Neural crest cell (in vitro differentiated cells): ENCODE measurements at regions not wholly inside any gene's neighbourhood (a gene's known extent, or its start where the extent isn't known, plus 50 kb on each side); places are given as distances from the start of the nearest gene placed in this dataset.
A peak's percentile ranks its signal among the peaks of the same experiment; 100 is the strongest.

Experiments
- DNase-seq: peaks from one replicate; pipeline ENCODE4 v3.0.0; 2021; ENCODE audit warnings: low read depth, mixed read lengths, low spot score
- H3K27ac Mint-ChIP-seq: one replicate; pipeline ENCODE4 v1.8.0; 2021; ENCODE audit warnings: mild to moderate bottlenecking, mixed read lengths; ENCODE audit not compliant: unreplicated experiment
- H3K27me3 Mint-ChIP-seq: 2 replicates; pipeline ENCODE4 v1.8.0; 2021; ENCODE audit warnings: low read depth, mild to moderate bottlenecking, mixed read lengths
- H3K36me3 Mint-ChIP-seq: 2 replicates; pipeline ENCODE4 v1.8.0; 2021; ENCODE audit warnings: low read depth, mild to moderate bottlenecking, mixed read lengths
- H3K4me1 Mint-ChIP-seq: 2 replicates; pipeline ENCODE4 v1.8.0; 2021; ENCODE audit warnings: mixed read lengths
- H3K4me3 Mint-ChIP-seq: one replicate; pipeline ENCODE4 v1.8.0; 2021; ENCODE audit warnings: mild to moderate bottlenecking, mixed read lengths
- H3K9me3 Mint-ChIP-seq: 2 replicates; pipeline ENCODE4 v1.8.0; 2021; ENCODE audit warnings: mixed read lengths
- CTCF ChIP-seq: fragments of 200-600 bp; sonication (generic); conservative IDR thresholded peaks from 2 replicates; pipeline ENCODE4 v1.5.0; 2021; ENCODE audit warnings: antibody characterized with exemption, mild to moderate bottlenecking

GRCh38 chr5:172505845-172506244 lies 51.5 kb upstream of the SH3PXD2B start:
- Mint-ChIP-seq H3K36me3 (no peaks in the 10 kb centered on the region), H3K9me3 (no peaks in the 10 kb centered on the region), H3K27ac (no peak overlapping the region), H3K4me1 (peaks cover 42% of the 10 kb centered on the region), H3K4me3 (no peak overlapping the region), H3K27me3 (peaks cover 4% of the 10 kb centered on the region)
- no peak for TF ChIP-seq CTCF
- no peak for DNase-seq

DNA sequence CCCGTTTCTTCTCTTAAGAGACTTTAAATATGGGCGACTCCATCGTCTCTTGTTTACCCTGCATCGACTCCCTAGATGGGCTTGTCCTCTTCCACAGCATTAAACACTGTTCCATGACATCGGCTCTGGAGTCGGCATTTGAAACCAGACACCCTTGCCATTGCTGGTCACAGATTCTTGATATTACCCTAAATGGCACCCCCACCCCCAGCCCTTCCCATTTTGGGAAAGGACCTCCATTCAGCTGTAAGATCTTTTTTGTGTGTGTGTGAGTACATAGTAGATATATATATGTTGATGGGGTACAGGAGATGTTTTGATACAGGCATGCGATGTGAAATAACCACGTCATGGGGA lies 51.1 kb upstream of the SH3PXD2B start:
- Mint-ChIP-seq H3K27me3 (peaks cover 4% of the 10 kb centered on the region), H3K4me1 (peaks cover 42% of the 10 kb centered on the region), H3K9me3 (no peaks in the 10 kb centered on the region), H3K4me3 (no peak overlapping the region), H3K27ac (peak overlapping the region; percentile 40), H3K36me3 (no peaks in the 10 kb centered on the region)
- DNase-seq: no peak
- TF ChIP-seq CTCF: no peak

DNA sequence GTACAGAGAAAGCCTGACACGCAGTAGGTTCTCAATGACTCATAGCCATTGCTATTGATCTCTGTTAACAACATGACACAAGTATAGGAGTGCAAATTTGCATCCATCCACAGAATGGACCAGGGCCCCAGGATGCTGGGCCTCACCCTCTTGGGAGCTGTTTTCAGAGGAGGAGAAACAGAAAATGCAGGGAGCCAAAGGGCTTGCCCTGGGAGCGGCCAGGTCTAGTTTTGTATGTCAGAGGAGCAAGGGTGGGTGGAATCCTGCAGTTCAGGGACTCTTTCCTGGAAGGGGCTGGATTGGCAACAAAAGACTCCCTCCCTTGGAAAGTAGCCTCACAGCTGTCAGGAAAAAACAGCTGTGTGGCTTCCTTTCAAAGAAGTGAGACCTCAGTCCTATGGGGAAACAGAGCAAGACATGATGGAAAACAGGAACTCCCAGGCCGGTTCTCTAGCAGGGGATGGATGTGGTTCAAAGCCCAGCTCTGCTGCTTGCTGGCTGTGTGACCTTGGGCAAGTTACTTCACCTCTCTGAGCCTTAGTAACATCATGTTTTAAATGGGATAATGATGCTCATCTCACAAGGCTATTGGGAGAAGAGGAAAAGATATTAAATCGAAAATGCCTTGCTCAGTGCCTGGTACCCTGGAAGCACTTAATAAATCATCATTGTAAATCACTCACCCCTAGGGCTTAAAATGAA lies 50.5 kb upstream of the SH3PXD2B start:
- Mint-ChIP-seq H3K4me3 (no peak overlapping the region), H3K4me1 (peaks cover 42% of the 10 kb centered on the region), H3K27ac (no peak overlapping the region), H3K9me3 (no peaks in the 10 kb centered on the region), H3K36me3 (no peaks in the 10 kb centered on the region), H3K27me3 (peaks cover 4% of the 10 kb centered on the region)
- TF ChIP-seq CTCF: no peak
- no peak for DNase-seq

- no peak for DNase-seq
- no peak for TF ChIP-seq CTCF
- H3K27ac Mint-ChIP-seq: no peak overlapping the region
These were observed 49.8 kb upstream of the SH3PXD2B start for GRCh38 chr5:172503925-172504700.

More at GRCh38 chr5:172503925-172504700, 49.8 kb upstream of the SH3PXD2B start:
- Mint-ChIP-seq H3K27me3 (no peaks in the 10 kb centered on the region), H3K36me3 (no peaks in the 10 kb centered on the region), H3K9me3 (no peaks in the 10 kb centered on the region), H3K4me3 (no peak overlapping the region), H3K4me1 (peaks cover 42% of the 10 kb centered on the region)
